ENCODE measurements at regions not wholly inside any gene's neighbourhood (a gene's known extent, or its start where the extent isn't known, plus 50 kb on each side); places are given as distances from the start of the nearest gene placed in this dataset.

DNA sequence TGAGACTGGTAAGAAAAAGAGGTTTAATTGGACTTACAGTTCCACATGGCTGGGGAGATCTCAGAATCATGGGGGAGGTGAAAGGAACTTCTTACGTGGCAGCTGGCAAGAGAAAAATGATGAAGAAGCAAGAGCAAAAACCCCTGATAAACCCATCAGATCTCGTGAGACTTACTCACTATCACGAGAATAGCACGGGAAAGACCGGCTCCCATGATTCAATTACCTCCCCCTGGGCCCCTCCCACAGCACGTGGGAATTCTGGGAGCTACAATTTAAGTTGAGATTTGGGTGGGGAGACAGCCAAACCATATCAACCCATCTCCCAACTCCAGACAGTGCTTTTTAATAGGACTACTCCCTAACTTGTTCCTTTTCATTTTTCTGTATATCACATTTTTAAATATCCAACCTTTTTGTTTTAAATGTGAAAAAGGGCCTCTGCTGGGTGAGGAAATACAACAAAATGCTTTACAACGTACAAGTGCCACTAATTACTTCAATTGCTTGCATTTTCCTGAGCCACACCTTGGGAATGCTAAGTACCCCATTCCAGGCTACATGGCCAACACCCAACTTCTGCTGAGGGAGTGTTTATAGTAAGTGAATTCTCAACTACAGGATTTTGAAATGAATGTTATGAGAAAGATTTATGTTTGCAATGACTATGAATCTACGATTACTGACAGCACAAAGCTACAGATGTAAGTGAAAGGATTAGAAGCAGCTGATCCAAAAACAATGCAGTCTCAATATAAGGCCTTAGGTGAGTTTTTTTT is 294.1 kb upstream of the CD180 start:
- DNase-seq: no peak

DNA sequence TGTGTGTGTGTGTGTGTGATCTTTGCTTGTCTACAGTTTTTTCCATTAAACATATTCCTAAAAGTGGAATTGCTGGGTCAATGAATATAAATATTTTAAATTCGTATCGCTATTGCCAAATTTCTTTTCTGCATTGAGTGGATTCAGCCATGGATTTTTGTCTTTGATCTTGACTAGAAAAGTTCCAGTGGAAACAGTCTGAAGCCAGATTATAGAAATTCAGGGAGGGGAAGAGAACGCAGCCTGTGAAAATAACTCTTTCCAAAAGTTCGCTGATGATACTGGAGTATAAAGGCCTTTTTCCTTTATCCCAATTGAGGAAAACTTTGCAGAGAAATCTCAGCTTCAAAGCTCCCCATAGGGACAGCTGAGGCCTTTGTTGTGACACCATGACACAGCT is 292.3 kb upstream of the CD180 start:
- DNase-seq: no peak

DNA sequence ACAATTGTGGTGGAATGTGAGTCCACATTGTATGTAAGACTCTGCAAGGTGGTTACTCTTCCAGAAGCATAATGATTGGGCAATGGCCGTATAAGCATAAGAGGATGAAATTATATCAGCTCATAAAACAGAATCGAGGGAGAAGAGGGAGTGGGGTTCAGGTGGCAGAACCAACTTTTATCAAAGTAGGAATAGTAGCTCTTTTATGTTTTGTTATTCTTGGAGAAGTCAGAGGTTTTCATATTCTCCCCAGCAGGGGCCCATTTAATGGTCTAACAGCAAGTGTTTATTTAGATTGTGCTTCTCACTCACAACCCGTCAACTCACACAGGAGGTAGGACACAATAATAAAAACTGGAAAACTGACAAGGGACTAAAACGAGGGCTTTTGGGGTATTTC is 291.3 kb upstream of the CD180 start:
- no peak for DNase-seq

DNA sequence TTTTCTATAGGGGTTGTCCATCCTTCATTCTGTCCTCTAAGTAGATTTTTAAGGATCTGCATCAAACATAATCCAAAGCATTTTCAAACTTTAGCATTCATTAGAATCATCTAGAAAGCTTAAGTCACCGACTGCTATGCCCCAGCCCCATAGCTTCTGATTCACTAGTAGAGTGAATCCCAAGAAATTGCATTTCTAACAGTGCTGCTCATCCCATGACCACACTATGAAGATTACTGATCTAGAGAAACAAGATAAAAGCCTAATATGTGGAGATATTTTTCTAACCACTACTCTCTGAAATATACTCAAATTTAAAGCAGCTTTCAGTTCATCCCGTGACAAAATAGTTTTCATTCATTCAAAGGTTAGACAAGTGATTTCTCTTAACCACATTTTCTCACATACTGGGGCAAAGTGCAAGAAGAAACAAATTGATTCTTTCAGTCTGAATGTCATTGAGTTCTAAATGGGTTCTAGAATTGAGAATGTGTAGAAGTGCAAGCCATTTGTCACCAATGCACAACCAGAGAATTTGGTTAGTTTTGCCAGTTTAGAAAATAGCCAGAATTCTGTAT is 286.9 kb upstream of the CD180 start:
- no peak for DNase-seq

DNA sequence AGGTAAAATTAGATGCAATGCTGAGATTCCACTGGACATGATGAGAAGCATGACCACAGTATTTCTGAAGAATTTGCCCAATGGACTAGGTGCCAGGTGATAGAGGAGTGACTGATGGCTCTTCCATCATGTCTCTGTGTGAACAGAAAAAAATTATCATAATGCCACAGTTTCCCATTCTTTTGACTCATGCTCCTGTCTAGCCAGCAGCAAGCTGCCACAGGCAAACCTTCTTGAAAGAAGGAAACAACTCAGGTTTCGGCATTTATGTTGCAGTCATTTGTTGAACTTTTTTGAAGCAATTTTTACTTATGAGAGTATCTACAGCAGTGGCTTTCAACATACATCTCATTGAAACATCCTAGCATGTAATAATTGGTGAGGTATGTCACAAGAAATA is 284.8 kb upstream of the CD180 start:
- no peak for DNase-seq

DNA sequence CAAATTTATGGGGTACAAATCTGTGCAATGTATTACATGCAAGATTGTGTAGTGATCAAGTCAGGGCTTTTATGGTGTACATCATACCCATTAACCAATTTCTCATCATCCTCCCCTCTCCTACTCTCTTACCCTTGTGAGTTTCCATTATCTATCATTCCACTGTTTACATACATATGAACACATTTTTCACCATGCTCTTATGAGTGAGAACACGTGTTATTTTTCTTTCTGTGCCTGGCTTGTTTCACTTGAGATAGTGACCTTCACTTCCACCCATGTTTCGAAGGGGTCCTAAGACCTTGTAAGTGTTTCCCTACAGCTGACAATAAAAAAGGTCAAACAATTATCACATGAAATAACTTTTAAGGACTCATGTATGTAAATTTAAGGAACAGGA is 281.7 kb upstream of the CD180 start:
- DNase-seq: no peak

DNA sequence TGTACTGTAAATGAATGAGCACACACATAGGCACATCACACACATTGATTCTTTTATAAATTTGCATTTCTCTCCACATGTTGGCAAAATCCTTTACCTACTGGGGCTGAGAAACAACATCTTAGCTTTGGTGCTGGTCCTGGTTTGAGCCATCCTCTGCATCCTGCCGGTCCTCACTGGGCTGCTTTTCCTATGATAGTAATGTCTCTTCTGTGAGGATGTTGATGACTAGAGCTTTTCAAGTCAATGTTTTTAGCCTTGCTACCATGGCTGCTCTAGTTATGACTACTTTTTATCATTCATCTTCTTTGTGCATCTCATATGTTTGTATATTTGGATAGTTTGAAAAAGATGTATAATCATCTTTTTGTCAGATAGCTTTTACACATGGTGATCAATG is 280.4 kb upstream of the CD180 start:
- no peak for DNase-seq

DNA sequence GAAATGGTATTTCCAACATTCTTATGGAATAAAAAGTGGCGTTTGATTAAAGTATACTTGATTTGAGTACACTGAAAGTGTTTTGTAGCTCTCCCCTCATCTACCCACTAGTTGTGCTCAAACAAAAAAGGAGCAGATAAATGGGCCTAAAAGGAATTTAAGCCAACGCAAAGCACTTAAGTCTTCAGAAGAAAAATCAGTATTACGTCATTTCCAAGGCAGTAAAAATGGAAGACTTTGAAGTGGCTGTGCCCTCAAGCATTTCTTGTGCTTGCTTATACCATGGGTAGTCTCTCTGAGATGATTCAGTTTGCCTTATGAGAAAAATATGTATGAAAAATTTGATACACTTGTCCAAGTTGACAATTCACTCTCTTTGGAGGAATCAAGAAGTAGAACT is 279.9 kb upstream of the CD180 start:
- DNase-seq: no peak

DNA sequence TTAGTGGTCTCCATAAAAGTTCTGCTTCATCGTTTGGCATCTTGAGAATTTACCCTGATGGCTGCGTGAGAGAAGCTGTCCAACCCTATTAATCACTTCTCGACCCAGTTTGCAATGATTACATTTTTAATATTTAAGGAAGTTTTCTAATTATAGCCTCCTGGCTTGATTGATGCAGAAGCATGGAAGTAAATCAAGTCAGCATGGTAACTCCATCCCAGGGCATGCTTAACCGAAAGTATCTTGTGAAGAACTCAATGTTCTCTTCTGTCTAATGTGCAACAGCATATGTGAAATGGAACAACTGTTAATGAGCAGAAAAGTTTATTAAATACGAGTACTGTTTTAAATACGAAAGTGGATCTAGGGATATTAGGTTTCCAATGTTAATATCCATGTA is 278.9 kb upstream of the CD180 start:
- peak; percentile 17 for DNase-seq

DNA sequence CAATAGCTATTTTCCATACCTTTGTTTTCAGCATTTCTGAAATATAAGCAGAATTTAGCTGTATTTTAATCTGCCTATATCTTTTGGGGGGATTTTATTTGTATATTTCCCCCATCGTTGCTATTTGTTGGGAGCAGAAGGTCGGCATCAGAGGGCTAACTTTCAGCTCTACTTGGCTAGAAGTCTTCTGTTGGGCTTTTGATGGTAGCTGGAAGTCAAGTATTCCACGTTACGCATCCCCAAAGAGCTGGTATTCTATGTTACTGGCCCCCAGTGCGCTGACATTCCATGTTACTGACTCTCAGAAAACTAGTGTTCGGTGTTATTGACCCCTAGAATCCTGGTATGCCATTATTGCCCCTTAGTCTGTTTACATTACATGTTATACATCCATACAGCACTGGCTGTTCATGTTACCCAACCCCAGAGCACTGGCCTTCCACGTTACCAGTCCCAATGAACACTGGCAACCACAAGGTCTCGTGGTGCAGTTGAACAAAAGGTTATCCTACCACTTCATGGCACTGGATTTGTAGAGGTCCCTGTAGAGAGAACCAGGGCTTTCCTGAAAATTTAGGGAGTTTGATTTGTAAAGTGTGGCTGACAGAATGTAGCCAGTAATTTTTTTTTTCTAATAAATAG is 278.1 kb upstream of the CD180 start:
- DNase-seq: no peak

DNA sequence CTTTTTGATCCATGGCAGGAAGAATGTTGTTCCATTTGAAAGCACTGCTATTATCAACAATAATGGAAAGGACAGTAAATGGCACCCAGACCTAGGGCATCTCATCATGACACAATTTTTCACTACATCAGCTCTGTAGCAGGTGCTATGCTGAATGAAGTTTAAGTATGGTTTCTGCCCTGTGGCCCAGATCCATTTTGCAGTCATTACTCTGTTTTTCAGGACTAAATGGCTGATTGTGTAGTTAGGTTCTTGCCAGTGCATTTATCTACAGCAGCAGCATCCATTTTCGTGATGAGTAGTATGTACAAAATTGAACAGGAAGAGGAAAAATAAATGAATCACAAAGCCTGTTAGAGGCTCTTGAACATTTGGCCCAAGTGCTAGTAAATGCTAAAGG is 270.5 kb upstream of the CD180 start:
- no peak for DNase-seq

DNA sequence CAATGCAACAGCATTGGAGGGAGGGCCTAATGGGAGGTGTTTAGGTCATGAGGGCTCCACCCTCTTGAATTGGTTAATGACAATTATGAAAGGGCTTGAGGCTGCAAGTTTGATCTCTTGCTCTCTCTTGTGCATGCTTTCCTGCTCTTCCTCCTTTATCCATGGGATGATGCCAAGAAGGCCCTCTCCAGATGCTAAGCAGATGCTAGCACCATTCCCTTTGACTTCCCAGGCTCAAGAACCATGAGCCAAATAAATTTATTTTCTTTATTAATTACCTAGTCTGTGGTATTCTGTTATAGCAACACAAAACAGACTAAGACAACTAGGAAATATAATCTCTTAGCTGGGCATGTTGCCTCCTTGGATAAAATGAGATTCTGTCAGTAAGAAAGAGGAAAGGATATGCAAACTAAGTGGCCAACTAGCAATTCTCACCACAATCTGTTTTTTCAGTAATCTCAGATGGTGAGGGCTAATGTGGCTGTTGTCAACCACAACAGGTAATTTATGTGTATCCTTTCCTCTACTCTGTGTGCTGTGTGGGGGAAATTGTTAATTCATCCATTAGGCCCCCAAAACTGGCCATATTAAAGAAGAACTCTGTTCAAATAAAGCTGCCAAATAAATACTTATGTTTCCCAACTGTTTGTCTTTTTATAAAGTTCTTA is 269.1 kb upstream of the CD180 start:
- DNase-seq: no peak

DNA sequence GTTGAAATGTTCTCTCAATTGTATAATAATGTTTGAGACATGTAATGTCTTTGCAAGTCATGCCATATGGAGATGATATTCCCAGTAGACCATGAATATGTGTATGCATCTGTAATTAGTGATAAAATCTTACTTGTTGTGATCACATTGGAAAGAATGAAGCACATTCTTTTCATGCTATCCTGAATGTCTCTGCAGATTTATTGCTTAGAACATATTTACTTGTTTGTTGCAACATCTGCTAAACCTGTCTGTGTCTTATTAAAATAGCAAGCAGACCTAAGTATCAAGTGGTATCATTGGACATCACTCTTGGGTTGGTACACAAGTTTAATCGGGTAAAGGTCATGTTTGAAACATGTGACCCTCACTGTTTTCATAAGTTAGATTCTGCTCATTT is 265.5 kb upstream of the CD180 start:
- DNase-seq: no peak

DNA sequence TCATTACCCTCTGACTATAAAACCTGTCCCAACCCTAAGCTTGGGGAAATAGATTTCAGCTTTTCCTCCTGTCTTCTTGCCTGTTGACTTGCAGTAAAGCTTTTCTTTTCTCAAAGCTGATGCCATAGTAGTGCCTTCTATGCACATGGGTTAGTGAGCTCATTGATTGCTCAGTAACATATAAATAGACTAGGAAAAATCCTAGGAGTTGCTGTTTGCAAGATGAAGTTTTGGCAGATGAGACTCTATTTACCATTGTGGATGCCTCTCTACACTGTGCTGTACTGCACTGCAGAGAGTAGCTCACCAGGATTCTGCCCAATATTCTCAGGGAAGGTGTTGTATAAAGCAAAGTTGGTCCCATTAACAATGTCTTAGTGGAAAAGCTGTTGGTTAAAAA is 262.7 kb upstream of the CD180 start:
- no peak for DNase-seq

DNA sequence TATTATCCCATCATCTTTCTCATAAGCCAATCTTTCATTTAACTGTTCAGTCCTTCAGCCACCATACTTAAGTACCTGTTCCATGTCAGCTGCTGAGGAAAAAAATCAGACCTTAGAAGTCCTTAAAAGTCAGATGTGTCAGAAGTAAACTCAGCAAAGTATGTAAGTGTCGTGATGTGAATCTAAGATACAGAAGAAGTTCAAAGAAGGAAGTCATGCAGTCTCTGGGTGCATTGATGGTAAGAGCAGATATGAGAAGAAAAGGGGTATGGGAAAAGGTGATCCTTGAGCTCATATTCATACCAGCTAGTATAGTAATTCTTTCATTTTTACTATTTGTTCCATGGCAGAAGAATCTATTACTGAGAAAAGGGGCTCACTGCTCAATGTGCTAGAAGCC is 259.4 kb upstream of the CD180 start:
- DNase-seq: no peak

DNA sequence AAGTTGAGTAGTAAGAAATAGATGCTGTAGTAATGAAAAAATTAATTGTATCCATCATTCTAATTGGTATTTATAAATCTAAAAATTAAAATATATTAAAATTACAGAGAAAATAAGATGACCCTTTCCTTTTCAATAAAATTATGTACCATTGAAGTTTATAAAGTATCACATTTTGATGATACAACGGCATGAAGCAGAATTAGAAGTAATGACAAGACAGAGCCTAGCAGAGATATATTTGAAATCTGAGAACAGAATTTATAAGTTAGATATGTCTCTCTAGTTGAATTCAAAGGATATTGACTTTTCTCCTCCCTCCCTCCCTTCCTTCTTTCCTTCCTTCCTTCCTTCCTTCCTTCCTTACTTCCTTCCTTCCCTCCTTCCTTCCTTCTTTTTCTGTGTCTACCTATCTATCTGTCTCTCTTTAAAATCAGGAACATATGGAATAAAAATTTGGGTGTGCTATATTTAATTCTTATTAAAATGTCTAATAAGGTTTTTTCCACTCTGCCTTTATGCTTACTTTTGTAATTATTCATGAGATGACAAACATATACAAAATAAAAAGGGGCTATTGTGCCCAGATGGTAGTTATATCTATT is 258.5 kb upstream of the CD180 start:
- DNase-seq: no peak

DNA sequence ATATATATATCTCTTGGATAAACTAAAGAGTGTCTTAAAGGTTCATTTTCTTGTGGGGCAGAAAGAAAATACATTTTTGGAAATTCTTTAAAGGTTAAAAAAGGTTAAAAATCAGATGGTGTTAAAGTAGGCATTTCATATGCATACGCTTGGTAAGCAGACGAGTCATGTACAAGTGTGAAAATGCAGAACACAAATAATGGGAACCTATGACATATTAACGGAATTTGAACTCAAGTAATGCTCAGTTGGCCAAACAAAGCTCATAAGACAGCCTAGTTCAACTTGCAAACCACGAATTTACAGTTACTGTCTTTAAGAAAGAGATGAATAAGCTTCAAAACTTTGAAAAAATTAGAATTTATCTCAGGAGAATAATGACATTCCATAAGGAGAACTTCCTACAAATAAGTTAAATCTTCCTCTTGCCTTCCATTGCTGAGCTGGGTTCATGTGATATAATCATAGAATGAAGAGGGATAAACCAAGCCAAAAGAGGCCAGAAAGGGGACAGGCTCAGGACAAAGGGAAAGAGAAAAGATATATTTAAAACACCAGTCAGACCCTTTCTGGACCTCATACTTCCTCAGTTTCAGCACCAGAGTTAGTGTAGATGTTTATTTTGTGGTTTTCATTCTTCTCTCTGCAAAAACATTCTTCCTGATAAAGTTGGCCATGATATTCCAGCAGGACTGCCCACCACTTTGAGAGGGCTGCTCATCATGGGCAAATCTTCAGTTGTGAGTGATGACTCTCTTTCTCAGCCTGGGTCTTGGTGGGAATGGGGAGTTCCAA is 256.7 kb upstream of the CD180 start:
- DNase-seq: no peak

DNA sequence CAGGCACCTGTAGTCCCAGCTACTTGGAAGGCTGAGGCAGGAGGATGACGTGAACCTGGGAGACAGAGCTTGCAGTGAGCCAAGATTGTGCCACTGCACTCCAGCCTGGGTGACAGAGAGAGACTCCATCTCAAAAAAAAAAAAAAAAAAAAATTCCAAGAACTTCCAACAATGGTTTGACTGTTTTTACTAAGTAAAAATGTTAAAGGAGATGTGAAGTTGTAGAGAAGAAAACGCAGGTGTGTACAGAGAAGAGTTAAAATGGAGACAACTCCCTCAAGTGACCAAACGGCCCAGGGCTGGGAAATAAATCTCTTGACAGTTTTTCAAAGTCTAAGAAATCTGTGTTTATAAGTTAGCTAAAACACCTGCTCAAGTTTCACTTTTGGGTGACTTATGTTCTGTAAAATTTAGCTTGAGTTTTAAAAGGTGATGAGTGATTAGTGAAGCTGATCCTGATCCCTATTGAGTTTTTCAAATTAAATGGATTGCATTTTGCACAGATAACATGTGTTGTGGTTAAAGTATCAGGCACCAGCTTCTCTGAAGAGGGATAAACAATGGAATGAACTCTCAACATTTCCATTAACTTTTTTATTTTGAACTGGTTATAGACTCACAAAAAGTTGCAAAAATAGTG is 255.2 kb upstream of the CD180 start:
- no peak for DNase-seq

DNA sequence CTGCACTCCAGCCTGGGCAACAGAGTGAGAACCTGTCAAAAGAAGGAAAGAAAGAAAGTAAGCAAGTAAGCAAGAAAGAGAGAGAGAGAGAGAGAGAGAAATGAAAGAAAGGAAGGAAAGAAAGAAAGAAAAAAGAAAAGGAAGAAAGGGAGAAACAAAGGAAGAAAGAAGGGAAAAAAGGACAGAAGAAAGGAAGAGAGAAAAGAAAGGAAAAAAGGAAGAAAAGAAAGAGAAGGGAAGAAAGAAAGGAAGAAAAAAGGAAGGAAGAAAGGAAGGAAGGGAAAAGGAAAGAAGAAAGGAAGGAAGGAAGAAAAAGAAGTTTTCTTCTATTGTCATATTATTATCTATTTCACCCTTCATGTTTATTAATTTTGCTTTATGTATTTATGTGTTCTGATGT is 251.1 kb upstream of the CD180 start:
- no peak for DNase-seq

DNA sequence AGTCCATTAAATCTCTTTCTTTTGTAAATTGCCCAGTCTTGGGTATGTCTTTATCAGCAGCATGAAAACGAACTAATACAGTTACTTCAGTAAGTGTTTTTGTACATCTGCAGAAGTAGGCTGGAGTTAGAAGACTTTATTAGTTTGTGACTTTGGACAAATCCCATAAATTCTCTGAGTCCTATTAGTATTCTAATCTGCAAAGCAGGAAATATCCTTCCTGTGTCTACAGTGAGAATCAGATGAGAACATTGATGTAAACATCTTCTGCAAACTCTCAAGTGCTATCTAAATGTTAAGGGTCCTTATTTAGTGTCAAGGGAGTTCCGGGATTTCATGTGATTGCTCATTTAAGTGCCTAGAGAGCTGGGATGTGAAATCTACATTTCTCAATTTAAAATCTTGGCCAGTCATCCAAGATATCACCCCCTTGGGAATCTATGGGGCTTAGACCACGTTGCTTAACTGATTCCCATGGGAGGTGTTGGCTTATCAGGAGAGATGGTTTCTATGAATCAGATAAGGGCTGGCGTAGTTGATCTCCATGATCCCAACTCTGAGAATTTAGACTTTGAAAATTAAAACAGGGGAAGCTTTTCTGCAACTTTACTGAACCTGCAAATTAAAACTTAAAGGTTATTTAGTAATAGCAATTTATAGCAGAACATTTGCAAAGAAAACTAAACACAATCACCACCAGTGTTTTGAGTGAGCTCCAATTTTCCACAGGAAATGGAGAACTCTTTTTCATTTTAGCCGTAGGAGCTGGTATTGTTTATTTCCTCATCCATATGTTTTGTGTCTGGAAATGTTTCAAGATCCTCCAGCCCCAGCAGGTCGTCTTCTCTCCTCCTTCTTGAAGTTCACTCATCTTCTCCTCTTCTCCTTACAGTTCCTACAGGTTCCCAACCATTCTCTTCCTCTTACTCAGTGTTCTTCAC is 241.6 kb upstream of the CD180 start:
- no peak for DNase-seq

DNA sequence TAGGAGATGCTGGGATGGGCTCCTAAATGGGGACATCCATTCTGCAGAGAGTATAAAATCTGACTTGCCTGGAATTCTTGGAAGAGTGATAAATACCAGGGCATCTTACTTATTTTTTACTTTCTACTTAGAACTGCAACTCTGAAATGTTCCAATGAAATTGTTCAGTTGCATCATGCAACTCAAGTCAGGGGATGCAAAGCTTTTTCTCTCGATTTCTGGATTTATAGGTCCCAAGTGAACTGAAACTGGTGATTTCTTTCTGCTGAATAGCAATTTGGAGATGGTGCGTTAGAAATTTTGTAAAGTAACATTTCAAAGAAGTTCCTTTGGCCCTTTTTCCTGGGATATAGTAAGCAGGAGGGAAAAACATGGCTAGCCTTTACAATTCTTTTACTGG is 238.4 kb upstream of the CD180 start:
- no peak for DNase-seq

All from retina (tissue), 1 donor.